ENCODE measurements at regions not wholly inside any gene's neighbourhood (a gene's known extent, or its start where the extent isn't known, plus 50 kb on each side); places are given as distances from the start of the nearest gene placed in this dataset.

- TF ChIP-seq POLR2AphosphoS5 (IDR thresholded peaks at IDR 0.05; ENCODE audit: low read depth, low read length) (no peak), SIN3A (IDR thresholded peaks at IDR 0.05; ENCODE audit: borderline replicate concordance, insufficient read depth, low read length) (no peak), REST (IDR thresholded peaks at IDR 0.05; ENCODE audit: insufficient read depth in 1 of 2, low read depth in 2 of 2, low read length in 2 of 2) (no peak)
Observed at GRCh38 chr16:85548375-85548774, 64.7 kb upstream of the GSE1 start.
